BJ (cell line): ENCODE measurements at regions not wholly inside any gene's neighbourhood (a gene's known extent, or its start where the extent isn't known, plus 50 kb on each side); places are given as distances from the start of the nearest gene placed in this dataset.

Source experiments
- CTCF ChIA-PET: fragments of 350-600 bp; formaldehyde crosslinking; extraction: SDS; loops from one replicate; lab custom pipeline; 2021; ENCODE audit warnings: antibody characterized with exemption, inconsistent platforms; lab: Yijun Ruan, JAX
- POLR2A ChIA-PET: fragments of 300-600 bp; sonication (Branson Sonifier 250); formaldehyde crosslinking; extraction: SDS; loops from one replicate; lab custom pipeline; 2021; ENCODE audit warnings: antibody characterized with exemption; lab: Charles Lee
- DNase-seq: peaks from one replicate; pipeline ENCODE4 v3.0.0-alpha.2; 2011; ENCODE audit warnings: low read depth
- H3K27me3 ChIP-seq: 2 replicates; pipeline ENCODE4 v1.6.0; 2011; ENCODE audit warnings: low read length; ENCODE audit not compliant: control insufficient read depth, insufficient read depth
- H3K36me3 ChIP-seq: 2 replicates; pipeline ENCODE4 v1.5.1; 2011; ENCODE audit warnings: low read length; ENCODE audit not compliant: control insufficient read depth, insufficient read depth
- H3K4me3 ChIP-seq: 2 replicates; pipeline ENCODE4 v1.5.1; 2011; ENCODE audit warnings: low read depth, mild to moderate bottlenecking, control low read depth, low read length
- TF ChIP-seq, protein P1 (sequence below): IDR thresholded peaks from 2 replicates; pipeline ENCODE4 v1.5.1; 2011; ENCODE audit warnings: low read depth, mild to moderate bottlenecking, control low read depth, inconsistent platforms, low read length, moderate library complexity; ENCODE audit not compliant: insufficient read depth

DNA sequence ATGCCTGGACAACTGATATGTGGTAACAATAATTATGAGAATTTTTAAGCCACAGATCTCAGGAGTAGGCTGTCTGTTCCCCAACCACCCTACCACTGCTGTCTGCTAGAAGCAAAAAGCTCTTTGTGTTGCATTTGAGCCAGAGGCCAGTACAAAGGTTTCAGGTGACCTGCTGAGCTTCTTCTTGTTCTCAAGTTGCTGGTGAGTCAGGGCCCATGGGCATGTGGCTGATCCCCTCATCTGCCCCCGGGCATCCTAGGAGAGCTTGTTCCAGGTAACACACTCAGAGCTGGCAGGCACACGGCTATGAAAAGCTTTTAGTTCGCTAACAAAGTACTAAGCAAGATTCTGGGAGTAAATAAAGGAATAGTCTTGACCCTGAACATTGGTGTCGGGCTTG is 285.3 kb downstream of the CDC5L start:
- peaks cover 6% of the 10 kb centered on the region for H3K27me3 ChIP-seq
- H3K36me3 ChIP-seq, result no peaks in the 10 kb centered on the region
- no peak for DNase-seq
- ChIA-PET CTCF (interaction anchor here (0.8 kb wide), 1 partner anchor 12 kb away, joined by 3 read pairs; no protein-coding TSS in a partner anchor), POLR2A (no interaction called here)
- no peak overlapping the region for H3K4me3 ChIP-seq
- TF ChIP-seq, protein P1, sequence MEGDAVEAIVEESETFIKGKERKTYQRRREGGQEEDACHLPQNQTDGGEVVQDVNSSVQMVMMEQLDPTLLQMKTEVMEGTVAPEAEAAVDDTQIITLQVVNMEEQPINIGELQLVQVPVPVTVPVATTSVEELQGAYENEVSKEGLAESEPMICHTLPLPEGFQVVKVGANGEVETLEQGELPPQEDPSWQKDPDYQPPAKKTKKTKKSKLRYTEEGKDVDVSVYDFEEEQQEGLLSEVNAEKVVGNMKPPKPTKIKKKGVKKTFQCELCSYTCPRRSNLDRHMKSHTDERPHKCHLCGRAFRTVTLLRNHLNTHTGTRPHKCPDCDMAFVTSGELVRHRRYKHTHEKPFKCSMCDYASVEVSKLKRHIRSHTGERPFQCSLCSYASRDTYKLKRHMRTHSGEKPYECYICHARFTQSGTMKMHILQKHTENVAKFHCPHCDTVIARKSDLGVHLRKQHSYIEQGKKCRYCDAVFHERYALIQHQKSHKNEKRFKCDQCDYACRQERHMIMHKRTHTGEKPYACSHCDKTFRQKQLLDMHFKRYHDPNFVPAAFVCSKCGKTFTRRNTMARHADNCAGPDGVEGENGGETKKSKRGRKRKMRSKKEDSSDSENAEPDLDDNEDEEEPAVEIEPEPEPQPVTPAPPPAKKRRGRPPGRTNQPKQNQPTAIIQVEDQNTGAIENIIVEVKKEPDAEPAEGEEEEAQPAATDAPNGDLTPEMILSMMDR, result no peak

DNA sequence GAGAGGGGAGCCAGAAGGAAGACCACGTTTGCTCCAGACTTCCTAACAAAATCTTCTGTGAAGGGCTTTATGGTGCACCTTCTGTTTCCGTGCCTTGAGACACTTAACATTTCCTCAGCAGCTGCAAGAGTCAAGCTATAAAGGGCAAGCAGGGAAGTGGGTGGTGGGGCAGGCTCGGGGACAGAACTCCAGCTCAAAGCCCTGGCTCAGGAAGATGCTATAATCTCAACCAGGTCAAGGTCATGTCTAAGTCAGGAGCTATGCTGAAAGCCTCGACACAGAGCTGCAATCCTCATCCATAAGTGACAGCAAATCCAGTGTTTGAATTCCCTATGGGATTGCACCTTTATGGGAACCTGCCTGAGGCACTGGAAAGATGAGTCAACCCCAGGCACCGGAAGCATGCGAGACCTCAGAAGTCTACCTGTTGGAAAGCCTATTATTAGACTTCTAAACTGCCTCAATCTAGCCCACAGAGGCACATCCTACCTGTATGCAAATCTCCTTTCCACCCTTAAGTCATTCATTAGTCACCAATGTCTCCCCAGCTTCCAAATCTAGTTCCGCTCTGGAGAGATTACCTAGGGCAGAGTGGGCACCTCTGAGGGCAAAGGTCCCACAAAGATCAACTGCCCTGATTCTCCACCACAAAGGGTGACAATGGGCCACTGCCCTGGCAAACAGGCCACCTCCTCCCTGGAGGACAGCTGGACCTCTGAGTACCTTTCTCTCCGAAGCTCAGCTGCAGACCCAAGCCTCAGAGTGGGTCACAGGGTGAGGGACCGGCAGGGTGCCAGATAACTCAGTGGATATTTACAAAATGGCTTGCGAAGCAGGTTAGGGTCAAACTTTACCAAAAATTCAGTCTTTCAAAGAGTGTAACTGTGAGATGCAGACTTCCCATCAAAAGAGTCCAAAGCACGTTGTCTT is 287.0 kb downstream of the CDC5L start:
- no peak for DNase-seq
- POLR2A ChIA-PET, result interaction anchor here (0.6 kb wide), 1 partner anchor 958 kb away, joined by 3 read pairs; no protein-coding TSS in a partner anchor
- Histone ChIP-seq H3K36me3 (no peaks in the 10 kb centered on the region), H3K4me3 (no peak overlapping the region), H3K27me3 (peaks cover 6% of the 10 kb centered on the region)
- TF ChIP-seq, protein P1, result no peak
- CTCF ChIA-PET, result no interaction called here

DNA sequence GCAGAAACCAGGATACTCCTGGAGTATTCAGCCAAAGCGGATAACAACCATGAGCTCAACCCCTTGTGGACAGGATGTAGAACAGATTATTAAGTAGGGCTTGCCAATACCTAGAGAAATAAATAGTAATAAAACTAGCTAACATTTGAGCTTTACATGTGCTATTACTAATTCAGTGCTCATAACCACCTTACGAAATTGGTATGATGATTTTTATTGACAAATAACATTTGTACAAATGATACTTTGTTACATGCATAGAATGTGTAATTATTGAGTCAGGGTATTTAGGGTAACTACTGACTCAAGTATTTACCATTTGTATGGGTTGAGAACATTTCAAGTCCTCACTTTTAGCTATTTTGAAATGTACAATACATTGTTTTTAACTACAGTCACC is 287.9 kb downstream of the CDC5L start:
- Histone ChIP-seq H3K36me3 (no peaks in the 10 kb centered on the region), H3K27me3 (peaks cover 8% of the 10 kb centered on the region), H3K4me3 (no peak overlapping the region)
- TF ChIP-seq, protein P1, result no peak
- POLR2A ChIA-PET, result no interaction called here
- no peak for DNase-seq
- CTCF ChIA-PET, result no interaction called here

DNA sequence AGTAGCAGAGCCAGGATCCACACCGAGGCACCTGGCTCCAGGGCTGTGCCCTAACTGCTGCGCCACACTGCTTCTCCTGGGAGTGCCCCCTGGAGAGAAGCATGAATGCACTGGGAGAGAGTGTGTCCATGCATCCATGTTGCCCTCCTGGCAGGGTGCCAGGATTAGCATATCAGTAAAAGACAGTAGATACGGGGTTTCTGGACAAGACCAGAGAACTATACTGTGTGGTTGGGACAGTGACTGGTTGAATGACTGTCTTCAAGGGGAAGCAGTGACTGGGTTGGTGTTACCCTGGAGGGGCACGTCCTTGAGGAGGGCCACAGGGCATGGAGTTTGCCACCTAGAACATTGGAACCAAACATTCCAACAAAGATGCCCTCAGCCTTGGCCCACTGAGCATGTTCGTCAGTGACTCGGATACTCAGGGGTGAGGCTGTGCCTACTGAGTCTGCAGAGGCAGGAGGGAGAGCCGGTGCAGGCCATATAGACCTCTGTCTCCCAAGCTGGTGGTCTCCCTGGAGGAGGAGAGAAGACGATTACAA is 288.8 kb downstream of the CDC5L start:
- ChIA-PET CTCF (interaction anchor here (0.7 to 1.2 kb wide), 2 partner anchors 16 to 95 kb away, joined by 3 to 4 read pairs; no protein-coding TSS in a partner anchor), POLR2A (no interaction called here)
- no peak for DNase-seq
- Histone ChIP-seq H3K27me3 (peaks cover 12% of the 10 kb centered on the region), H3K4me3 (no peak overlapping the region), H3K36me3 (no peaks in the 10 kb centered on the region)
- TF ChIP-seq, protein P1, result no peak

DNA sequence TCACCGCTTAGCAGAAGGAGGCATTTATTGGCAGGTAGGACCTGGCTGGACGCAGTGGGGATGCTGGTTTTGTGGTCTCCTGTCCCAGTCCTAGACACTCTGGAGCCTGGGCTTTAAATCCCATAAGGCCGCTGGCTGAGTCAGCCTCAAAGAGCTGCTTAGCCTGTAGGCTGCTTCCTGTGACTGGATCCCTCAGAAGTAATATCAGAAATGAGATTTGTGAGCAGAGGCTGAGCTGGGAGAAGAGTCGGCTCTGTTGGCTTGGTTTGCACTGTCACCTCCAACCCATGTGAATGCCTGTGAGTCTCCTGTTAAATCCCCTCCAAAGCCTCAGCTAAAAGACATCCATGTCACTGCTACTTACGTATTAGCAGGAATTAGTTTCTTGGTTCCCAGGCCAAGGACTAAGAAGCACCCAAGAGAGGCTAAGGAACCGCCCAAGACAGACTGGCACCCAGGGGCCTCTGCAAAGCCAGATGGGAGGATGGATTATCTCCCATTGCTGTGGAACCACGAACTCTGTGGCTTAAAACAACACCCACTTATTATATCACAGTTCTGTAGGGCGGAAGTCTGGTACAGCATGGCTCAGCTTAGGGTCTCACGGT is 289.4 kb downstream of the CDC5L start:
- H3K4me3 ChIP-seq, result no peak overlapping the region
- peaks cover 12% of the 10 kb centered on the region for H3K27me3 ChIP-seq
- DNase-seq, result no peak
- CTCF ChIA-PET, result interaction anchor here (0.7 to 1.2 kb wide), 2 partner anchors 16 to 95 kb away, joined by 3 to 4 read pairs; no protein-coding TSS in a partner anchor
- H3K36me3 ChIP-seq, result no peaks in the 10 kb centered on the region
- POLR2A ChIA-PET, result no interaction called here
- TF ChIP-seq, protein P1, result no peak
